IMR-90 (cell line): ENCODE measurements at regions not wholly inside any gene's neighbourhood (a gene's known extent, or its start where the extent isn't known, plus 50 kb on each side); places are given as distances from the start of the nearest gene placed in this dataset.

Experiments used
- ATAC-seq: fragments of 200-7000 bp; cut with Tn5 transposase; 2 replicates; pipeline ENCODE4 v1.9.1; 2020; ENCODE audit warnings: low read depth, mild to moderate bottlenecking, moderate library complexity
- BruUV-seq: library from RNA; stranded (reverse); fragments of 400-500 nt; replicated peaks from 2 replicates; lab custom pipeline; 2021; lab: Mats Ljungman, UMichigan
- CTCF ChIA-PET: fragments of 300-600 bp; formaldehyde crosslinking; extraction: SDS; loops from one replicate; lab custom pipeline; 2021; ENCODE audit warnings: antibody characterized with exemption; lab: Yijun Ruan, JAX
- POLR2A ChIA-PET: fragments of 300-600 bp; sonication (Branson Sonifier 250); formaldehyde crosslinking; loops from one replicate; lab custom pipeline; 2022; ENCODE audit warnings: antibody characterized with exemption; ENCODE audit not compliant: unreplicated experiment; lab: Charles Lee
- DNase-seq: peaks from one replicate; pipeline ENCODE4 v3.0.0; 2013
- H2AFZ ChIP-seq: replicated peaks from 2 replicates; pipeline ENCODE3; 2013; ENCODE audit warnings: low read length, mild to moderate bottlenecking; ENCODE audit not compliant: poor library complexity
- H2AK5ac ChIP-seq: 2 replicates; pipeline ENCODE4 v1.6.1; 2013; ENCODE audit warnings: low read depth, low read length, inconsistent platforms
- H2AK9ac ChIP-seq: replicated peaks from 2 replicates; pipeline ENCODE3; 2013; ENCODE audit warnings: mild to moderate bottlenecking, low read depth, low read length, moderate library complexity; ENCODE audit not compliant: poor library complexity
- H2BK120ac ChIP-seq: 2 replicates; pipeline ENCODE4 v1.6.1; 2013; ENCODE audit warnings: low read depth, low read length, inconsistent platforms
- H2BK15ac ChIP-seq: 3 replicates; pipeline ENCODE4 v1.6.1; 2013; ENCODE audit warnings: low read depth, low read length, inconsistent platforms
- H2BK20ac ChIP-seq: 2 replicates; pipeline ENCODE4 v1.6.1; 2013; ENCODE audit warnings: low read depth, mild to moderate bottlenecking, inconsistent platforms, low read length, moderate library complexity
- H2BK5ac ChIP-seq: 2 replicates; pipeline ENCODE4 v1.6.1; 2013; ENCODE audit warnings: mild to moderate bottlenecking, low read depth, low read length, inconsistent platforms; ENCODE audit not compliant: poor library complexity, severe bottlenecking
- H3K14ac ChIP-seq: replicated peaks from 2 replicates; pipeline ENCODE4 v1.6.1; 2013; ENCODE audit warnings: low read depth, low read length, inconsistent platforms
- H3K18ac ChIP-seq: 2 replicates; pipeline ENCODE4 v1.6.1; 2013; ENCODE audit warnings: low read depth, low read length, control low read depth
- H3K23ac ChIP-seq: 2 replicates; pipeline ENCODE4 v1.6.1; 2013; ENCODE audit warnings: low read depth, low read length, inconsistent platforms
- H3K27ac ChIP-seq: 2 replicates; pipeline ENCODE4 v1.5.1; 2013; ENCODE audit warnings: mild to moderate bottlenecking, control low read depth, low read length; ENCODE audit not compliant: insufficient read depth
- H3K27me3 ChIP-seq: 2 replicates; pipeline ENCODE4 v1.6.1; 2013; ENCODE audit warnings: low read length; ENCODE audit not compliant: control insufficient read depth, insufficient read depth
- H3K36me3 ChIP-seq: 2 replicates; pipeline ENCODE4 v1.6.1; 2013; ENCODE audit warnings: low read length, mixed read lengths; ENCODE audit not compliant: control insufficient read depth, insufficient read depth
- H3K4ac ChIP-seq: 2 replicates; pipeline ENCODE4 v1.6.1; 2013; ENCODE audit warnings: low read depth, low read length, inconsistent platforms
- H3K4me1 ChIP-seq: 2 replicates; pipeline ENCODE4 v1.6.1; 2013; ENCODE audit warnings: low read length, mixed read lengths; ENCODE audit not compliant: control insufficient read depth, insufficient read depth
- H3K4me2 ChIP-seq: 2 replicates; pipeline ENCODE4 v1.6.1; 2013; ENCODE audit warnings: low read depth, mild to moderate bottlenecking, control low read depth, low read length, moderate library complexity
- H3K4me3 ChIP-seq: 2 replicates; pipeline ENCODE4 v1.5.1; 2013; ENCODE audit warnings: low read depth, mild to moderate bottlenecking, control low read depth, low read length, moderate library complexity; ENCODE audit not compliant: insufficient read depth
- H3K56ac ChIP-seq: 2 replicates; pipeline ENCODE4 v1.6.1; 2013; ENCODE audit warnings: low read length, inconsistent platforms; ENCODE audit not compliant: insufficient read depth; ENCODE audit errors: extremely low read depth
- H3K79me1 ChIP-seq, 2 experiments: 2 replicates each; pipeline ENCODE4 v1.6.1; 2013; ENCODE audit warnings: low read length in 2 of 2, inconsistent platforms in 1 of 2, low read depth in 1 of 2
- H3K9ac ChIP-seq: 2 replicates; pipeline ENCODE4 v1.6.1; 2013; ENCODE audit warnings: low read depth, low read length, control low read depth
- H3K9me1 ChIP-seq: 2 replicates; pipeline ENCODE4 v1.6.1; 2013; ENCODE audit warnings: low read length, inconsistent platforms; ENCODE audit not compliant: insufficient read depth
- H3K9me3 ChIP-seq: 2 replicates; pipeline ENCODE4 v1.6.1; 2013; ENCODE audit warnings: low read length; ENCODE audit not compliant: control insufficient read depth, insufficient read depth
- H4K20me1 ChIP-seq: 2 replicates; pipeline ENCODE4 v1.6.1; 2013; ENCODE audit warnings: low read length, inconsistent platforms; ENCODE audit not compliant: insufficient read depth
- H4K5ac ChIP-seq: 2 replicates; pipeline ENCODE4 v1.6.1; 2013; ENCODE audit warnings: mild to moderate bottlenecking, low read depth, low read length, control low read depth
- H4K8ac ChIP-seq, 2 experiments: 2 replicates each; pipeline ENCODE4 v1.6.1; 2013; ENCODE audit warnings: low read depth in 2 of 2, low read length in 2 of 2, control low read depth in 1 of 2, inconsistent platforms in 1 of 2
- H4K91ac ChIP-seq: 2 replicates; pipeline ENCODE4 v1.6.1; 2013; ENCODE audit warnings: low read depth, low read length, inconsistent platforms; ENCODE audit not compliant: insufficient read depth
- CEBPB ChIP-seq: IDR thresholded peaks from 2 replicates; pipeline ENCODE4 v1.6.1; 2012; ENCODE audit warnings: low read depth, low read length, improper control_type of control experiment
- CTCF ChIP-seq: conservative IDR thresholded peaks from 2 replicates; pipeline ENCODE4 v1.5.1; 2012; ENCODE audit warnings: mild to moderate bottlenecking, low read depth, low read length, improper control_type of control experiment
- MAFK ChIP-seq: IDR thresholded peaks from 2 replicates; pipeline ENCODE4 v1.6.1; 2012; ENCODE audit warnings: low read depth, low read length, improper control_type of control experiment
- MAZ ChIP-seq: IDR thresholded peaks from 2 replicates; pipeline ENCODE4 v1.6.1; 2012; ENCODE audit warnings: low read depth, mild to moderate bottlenecking, low read length, improper control_type of control experiment, moderate library complexity, borderline replicate concordance
- MXI1 ChIP-seq: IDR thresholded peaks from 2 replicates; pipeline ENCODE4 v1.6.1; 2012; ENCODE audit warnings: low read depth, mild to moderate bottlenecking, low read length, moderate library complexity, borderline replicate concordance
- RAD21 ChIP-seq: IDR thresholded peaks from 2 replicates; pipeline ENCODE4 v1.6.1; 2012; ENCODE audit warnings: low read length, improper control_type of control experiment
- SMC3 ChIP-seq: fragments of 150-350 bp; IDR thresholded peaks from 2 replicates; pipeline ENCODE4 v1.6.1; 2016; ENCODE audit warnings: low read depth, mild to moderate bottlenecking, antibody characterized with exemption, low read length, moderate library complexity
- WGBS, 2 experiments: methylation state at CpG; one replicate each; pipeline versions ENCODE4 v1.1.5 to v1.1.7; 2013; ENCODE audit warnings: missing lambda C conversion rate in 2 of 2; ENCODE audit not compliant: insufficient read length in 1 of 2; ENCODE audit errors: extremely low coverage in 2 of 2; 5-methylcytosine and 5-hydroxymethylcytosine counted together
- dilution Hi-C: fragments of 300-500 bp; cut with HindIII; formaldehyde crosslinking; loops from one replicate; pipeline ENCODE4 v1.14.3; 2018; ENCODE audit warnings: low sequenced_read_pairs; ENCODE audit not compliant: unreplicated experiment
- in situ Hi-C: fragments of 300-500 bp; cut with MboI; formaldehyde crosslinking; loops from 3 replicates; pipeline ENCODE4 v1.14.3; 2019; ENCODE audit warnings: low sequenced_read_pairs, inconsistent platforms, mixed read lengths
- intact Hi-C: fragments of 100-400 bp; cut with micrococcal nuclease; formaldehyde crosslinking; loops from 2 replicates; pipeline ENCODE4 v1.10.0; 2022

DNA sequence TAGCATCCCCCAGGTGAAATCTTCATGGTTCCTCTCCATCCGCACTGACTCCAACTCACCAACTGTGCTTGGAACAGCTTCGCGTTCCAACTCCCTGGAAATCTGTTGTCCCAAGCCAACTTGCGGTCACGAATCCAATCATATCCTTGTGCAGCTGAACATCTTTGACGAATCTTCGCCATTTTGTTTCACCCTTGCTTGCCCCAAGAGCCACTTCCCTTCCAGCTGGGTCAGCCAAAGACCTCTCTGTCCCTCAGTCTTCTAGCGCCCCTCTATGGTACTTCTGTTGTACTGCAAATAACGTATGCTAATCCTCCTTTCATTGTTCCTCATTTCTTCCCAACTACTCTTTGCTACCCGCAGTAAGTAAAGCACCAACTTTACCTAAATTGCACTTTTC, 61.0 kb upstream of the TARS1 start:
- Histone ChIP-seq H3K23ac (no peak overlapping the region), H3K4me2 (no peak overlapping the region), H3K56ac (no peak overlapping the region), H4K91ac (peak overlapping the region; percentile 78; the same call in 1 of the 2 replicates), H3K14ac (no peak overlapping the region), H3K18ac (peak overlapping the region; percentile 1; the same call in 1 of the 2 replicates), H2BK120ac (peak overlapping the region; percentile 10; the same call in 1 of the 2 replicates), H4K8ac (no peak overlapping the region; a peak in 1 of 4 replicates), H2BK5ac (no peak overlapping the region), H2AK9ac (no peak overlapping the region), H2BK20ac (peak overlapping the region; percentile 52; the same call in 1 of the 2 replicates), H3K27ac (no peak overlapping the region), H3K36me3 (no peaks in the 10 kb centered on the region), H3K9me1 (no peaks in the 10 kb centered on the region), H3K79me1 (no peaks in the 10 kb centered on the region), H2AK5ac (peak overlapping the region; percentile 44; the same call in 1 of the 2 replicates), H3K27me3 (no peaks in the 10 kb centered on the region), H3K4ac (peak overlapping the region; percentile 20; the same call in 1 of the 2 replicates), H3K4me3 (no peak overlapping the region), H3K4me1 (no peaks in the 10 kb centered on the region), H2BK15ac (peak overlapping the region; percentile 48; the same call in 1 of the 3 replicates), H3K9ac (no peak overlapping the region), H2AFZ (peak overlapping the region; percentile 24), H3K9me3 (peaks cover 4% of the 10 kb centered on the region), H4K5ac (peak overlapping the region; percentile 14; the same call in 1 of the 2 replicates), H4K20me1 (no peaks in the 10 kb centered on the region)
- intact Hi-C loops (loop anchor here (5.0 kb wide), 1 partner anchor 197 kb away; no protein-coding TSS in a partner anchor), in situ Hi-C loops (no loop called here), dilution Hi-C loops (no loop called here)
- TF ChIP-seq RAD21 (peak; percentile 77), MAZ (no peak), MXI1 (no peak), CTCF (peak; percentile 57), SMC3 (peak; percentile 60), MAFK (no peak), CEBPB (no peak)
- DNase-seq (peak; percentile 47), ATAC-seq (no peak)
- CTCF ChIA-PET = no interaction called here
- POLR2A ChIA-PET = no interaction called here
- whole genome bisulfite sequencing, 2 experiments = 85% methylated on average over 6 of the region's 10 CpGs; no CpG with 5 or more reads in 1 of the 2 experiments
- BruUV-seq = no TSS peak
